HG03139 (cell line): ENCODE measurements at regions not wholly inside any gene's neighbourhood (a gene's known extent, or its start where the extent isn't known, plus 50 kb on each side); places are given as distances from the start of the nearest gene placed in this dataset.
"Not testable (repeated sequence)": the region's sequence is repeated elsewhere in the genome, so short reads cannot be mapped to it uniquely, and the experiment has no call there.

Experiments
- ATAC-seq: cut with Tn5 transposase; IDR thresholded peaks from one replicate; pipeline ENCODE4 v1.9.1; 2021; ENCODE audit not compliant: unreplicated experiment

- no peak for ATAC-seq
These were observed 128.4 kb upstream of the TMEM164 start for GRCh38 chrX:109874548-109874947.

- no peak for ATAC-seq
These were observed 127.1 kb upstream of the TMEM164 start for GRCh38 chrX:109875831-109876230.

GRCh38 chrX:109878236-109878635, 124.7 kb upstream of the TMEM164 start:
- no peak for ATAC-seq

- ATAC-seq = no peak
These were observed 122.9 kb upstream of the TMEM164 start for GRCh38 chrX:109879991-109880390.

- peak; percentile 92 for ATAC-seq
These were observed 122.3 kb upstream of the TMEM164 start for GRCh38 chrX:109880629-109881028.

GRCh38 chrX:109886122-109886761, 116.7 kb upstream of the TMEM164 start:
- no peak for ATAC-seq

- ATAC-seq = no peak
These were observed 113.5 kb upstream of the TMEM164 start for GRCh38 chrX:109889289-109890006.

- no peak for ATAC-seq
These were observed 112.6 kb upstream of the TMEM164 start for GRCh38 chrX:109890300-109890699.

GRCh38 chrX:109890910-109891502, 111.9 kb upstream of the TMEM164 start:
- ATAC-seq = no peak

GRCh38 chrX:109896024-109896423, 106.9 kb upstream of the TMEM164 start:
- not testable (repeated sequence) for ATAC-seq

- ATAC-seq = no peak
These were observed 100.2 kb upstream of the TMEM164 start for GRCh38 chrX:109902665-109903064.

GRCh38 chrX:109911046-109911445, 91.9 kb upstream of the TMEM164 start:
- no peak for ATAC-seq

GRCh38 chrX:109912993-109913392, 89.9 kb upstream of the TMEM164 start:
- not testable (repeated sequence) for ATAC-seq

- ATAC-seq = no peak
These were observed 88.6 kb upstream of the TMEM164 start for GRCh38 chrX:109914114-109914849.

- ATAC-seq = no peak
These were observed 84.2 kb upstream of the TMEM164 start for GRCh38 chrX:109918753-109919152.

GRCh38 chrX:109920325-109920724, 82.6 kb upstream of the TMEM164 start:
- no peak for ATAC-seq

GRCh38 chrX:109920868-109921267, 82.0 kb upstream of the TMEM164 start:
- ATAC-seq = no peak

- no peak for ATAC-seq
These were observed 80.7 kb upstream of the TMEM164 start for GRCh38 chrX:109922190-109922589.

GRCh38 chrX:109925003-109925402, 77.9 kb upstream of the TMEM164 start:
- not testable (repeated sequence) for ATAC-seq

GRCh38 chrX:109925656-109926055, 77.3 kb upstream of the TMEM164 start:
- ATAC-seq = no peak

GRCh38 chrX:109926118-109926517, 76.8 kb upstream of the TMEM164 start:
- ATAC-seq = no peak
